ENCODE measurements at regions not wholly inside any gene's neighbourhood (a gene's known extent, or its start where the extent isn't known, plus 50 kb on each side); places are given as distances from the start of the nearest gene placed in this dataset.

- ATAC-seq (ENCODE audit: insufficient number of reproducible peaks, low FRiP score, low read depth), result no peak
- DNase-seq (ENCODE audit: low spot score), result no peak
- Histone ChIP-seq H3K4me1 (ENCODE audit: control insufficient read depth in 1 of 2, low read depth in 2 of 2) (peaks cover 0 to 6% of the 10 kb centered on the region in 2 donors), H3K9me3 (no peaks in the 10 kb centered on the region), H3K27me3 (replicated peaks; ENCODE audit: insufficient read depth) (no peaks in the 10 kb centered on the region), H3K4me3 (no peak overlapping the region), H3K36me3 (no peaks in the 10 kb centered on the region), H3K27ac (no peak overlapping the region)
- TF ChIP-seq, protein P1, sequence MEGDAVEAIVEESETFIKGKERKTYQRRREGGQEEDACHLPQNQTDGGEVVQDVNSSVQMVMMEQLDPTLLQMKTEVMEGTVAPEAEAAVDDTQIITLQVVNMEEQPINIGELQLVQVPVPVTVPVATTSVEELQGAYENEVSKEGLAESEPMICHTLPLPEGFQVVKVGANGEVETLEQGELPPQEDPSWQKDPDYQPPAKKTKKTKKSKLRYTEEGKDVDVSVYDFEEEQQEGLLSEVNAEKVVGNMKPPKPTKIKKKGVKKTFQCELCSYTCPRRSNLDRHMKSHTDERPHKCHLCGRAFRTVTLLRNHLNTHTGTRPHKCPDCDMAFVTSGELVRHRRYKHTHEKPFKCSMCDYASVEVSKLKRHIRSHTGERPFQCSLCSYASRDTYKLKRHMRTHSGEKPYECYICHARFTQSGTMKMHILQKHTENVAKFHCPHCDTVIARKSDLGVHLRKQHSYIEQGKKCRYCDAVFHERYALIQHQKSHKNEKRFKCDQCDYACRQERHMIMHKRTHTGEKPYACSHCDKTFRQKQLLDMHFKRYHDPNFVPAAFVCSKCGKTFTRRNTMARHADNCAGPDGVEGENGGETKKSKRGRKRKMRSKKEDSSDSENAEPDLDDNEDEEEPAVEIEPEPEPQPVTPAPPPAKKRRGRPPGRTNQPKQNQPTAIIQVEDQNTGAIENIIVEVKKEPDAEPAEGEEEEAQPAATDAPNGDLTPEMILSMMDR (IDR thresholded peaks at IDR 0.05), result no peak
Measured at GRCh38 chr15:94097552-94097951, 133.8 kb upstream of the MCTP2 start.

GRCh38 chr15:94094310-94094709, 137.1 kb upstream of the MCTP2 start:
- TF ChIP-seq, protein P1 (IDR thresholded peaks at IDR 0.05), result no peak
- Histone ChIP-seq H3K4me3 (no peak overlapping the region), H3K9me3 (no peaks in the 10 kb centered on the region), H3K27me3 (replicated peaks; ENCODE audit: insufficient read depth) (no peaks in the 10 kb centered on the region), H3K27ac (no peak overlapping the region), H3K4me1 (ENCODE audit: control insufficient read depth in 1 of 2, low read depth in 2 of 2) (peaks cover 0 to 6% of the 10 kb centered on the region in 2 donors), H3K36me3 (no peaks in the 10 kb centered on the region)
- no peak for DNase-seq (ENCODE audit: low spot score)
- ATAC-seq (ENCODE audit: insufficient number of reproducible peaks, low FRiP score, low read depth), result no peak

DNA sequence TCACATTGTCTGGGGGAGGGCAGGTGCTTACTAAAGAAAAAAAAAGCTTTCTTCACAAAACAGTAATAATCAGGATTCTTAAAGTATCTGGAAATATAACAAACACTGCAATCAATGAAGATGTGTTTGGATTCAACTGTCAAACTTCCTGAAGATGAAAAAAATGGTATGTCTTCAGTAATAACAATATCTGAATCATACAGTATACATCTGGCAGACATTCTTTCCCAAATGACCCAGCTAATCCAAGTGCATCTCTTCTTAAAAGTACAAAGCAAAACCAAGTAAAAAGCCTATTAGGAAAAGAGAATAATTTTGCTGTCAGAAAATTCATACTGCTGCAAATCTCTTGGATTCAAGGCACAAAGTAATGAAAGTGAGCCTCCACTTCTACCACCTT, 145.0 kb upstream of the MCTP2 start:
- Histone ChIP-seq H3K9me3 (no peaks in the 10 kb centered on the region), H3K27ac (no peak overlapping the region), H3K4me1 (ENCODE audit: control insufficient read depth in 1 of 2, low read depth in 2 of 2) (no peaks in the 10 kb centered on the region), H3K4me3 (no peak overlapping the region), H3K27me3 (replicated peaks; ENCODE audit: insufficient read depth) (no peaks in the 10 kb centered on the region), H3K36me3 (no peaks in the 10 kb centered on the region)
- no peak for ATAC-seq (ENCODE audit: insufficient number of reproducible peaks, low FRiP score, low read depth)
- TF ChIP-seq, protein P1 (IDR thresholded peaks at IDR 0.05), result no peak
- DNase-seq (ENCODE audit: low spot score), result no peak

- Histone ChIP-seq H3K27me3 (replicated peaks; ENCODE audit: insufficient read depth) (no peaks in the 10 kb centered on the region), H3K4me3 (no peak overlapping the region), H3K4me1 (ENCODE audit: control insufficient read depth in 1 of 2, low read depth in 2 of 2) (no peaks in the 10 kb centered on the region), H3K27ac (no peak overlapping the region), H3K36me3 (no peaks in the 10 kb centered on the region), H3K9me3 (no peaks in the 10 kb centered on the region)
- DNase-seq (ENCODE audit: low spot score) (no peak), ATAC-seq (ENCODE audit: insufficient number of reproducible peaks, low FRiP score, low read depth) (no peak)
- TF ChIP-seq, protein P1 (IDR thresholded peaks at IDR 0.05), result no peak
Measured at GRCh38 chr15:94083467-94084052, 147.8 kb upstream of the MCTP2 start.

GRCh38 chr15:94081829-94082228, 149.5 kb upstream of the MCTP2 start:
- Histone ChIP-seq H3K36me3 (no peaks in the 10 kb centered on the region), H3K9me3 (no peaks in the 10 kb centered on the region), H3K27me3 (replicated peaks; ENCODE audit: insufficient read depth) (no peaks in the 10 kb centered on the region), H3K4me1 (ENCODE audit: control insufficient read depth in 1 of 2, low read depth in 2 of 2) (no peaks in the 10 kb centered on the region), H3K27ac (no peak overlapping the region), H3K4me3 (no peak overlapping the region)
- TF ChIP-seq, protein P1 (IDR thresholded peaks at IDR 0.05), result no peak
- no peak for DNase-seq (ENCODE audit: low spot score)
- ATAC-seq (ENCODE audit: insufficient number of reproducible peaks, low FRiP score, low read depth), result no peak
